Brain microvascular endothelial cell (primary cell): ENCODE measurements at regions not wholly inside any gene's neighbourhood (a gene's known extent, or its start where the extent isn't known, plus 50 kb on each side); places are given as distances from the start of the nearest gene placed in this dataset.
A peak's percentile ranks its signal among the peaks of the same experiment; 100 is the strongest.

Experiments used
- DNase-seq: peaks from one replicate; pipeline ENCODE4 v3.0.0-alpha.2; 2020
- H3K27ac ChIP-seq: fragments of 250-450 bp; sonication (Bioruptor Pico); 2 replicates; pipeline ENCODE4 v1.5.1; 2020; ENCODE audit warnings: mild to moderate bottlenecking, moderate library complexity
- H3K27me3 ChIP-seq: fragments of 250-450 bp; sonication (Bioruptor Pico); replicated peaks from 2 replicates; pipeline ENCODE4 v1.5.1; 2020; ENCODE audit warnings: mild to moderate bottlenecking
- H3K36me3 ChIP-seq: fragments of 250-450 bp; sonication (Bioruptor Pico); replicated peaks from 2 replicates; pipeline ENCODE4 v1.5.1; 2020; ENCODE audit warnings: mild to moderate bottlenecking
- H3K4me3 ChIP-seq: 2 replicates; pipeline ENCODE4 v1.5.1; 2011; ENCODE audit warnings: low read depth, mild to moderate bottlenecking, control low read depth, low read length, moderate library complexity
- CTCF ChIP-seq: IDR thresholded peaks from 2 replicates; pipeline ENCODE4 v1.5.1; 2011; ENCODE audit warnings: low read depth, mild to moderate bottlenecking, moderate library complexity, low read length, control low read depth, inconsistent platforms; ENCODE audit errors: missing control alignments
- in situ Hi-C: cut with HindIII; loops from 2 replicates; pipeline ENCODE4 v1.10.0; 2017; ENCODE audit warnings: low sequenced_read_pairs, low pct_ligation_motif_present

- no peak for DNase-seq
- in situ Hi-C loops = no loop called here
- Histone ChIP-seq H3K27ac (no peak overlapping the region), H3K4me3 (no peak overlapping the region), H3K27me3 (no peaks in the 10 kb centered on the region), H3K36me3 (no peaks in the 10 kb centered on the region)
- TF ChIP-seq CTCF = no peak
These were observed 173.6 kb downstream of the TRIM33 start for GRCh38 chr1:114337417-114337816.

- DNase-seq = no peak
- Histone ChIP-seq H3K4me3 (no peak overlapping the region), H3K36me3 (no peaks in the 10 kb centered on the region), H3K27me3 (peaks cover 6% of the 10 kb centered on the region), H3K27ac (no peak overlapping the region)
- in situ Hi-C loops = no loop called here
- TF ChIP-seq CTCF = no peak
These were observed 174.6 kb downstream of the TRIM33 start for GRCh38 chr1:114336360-114336759.

- Histone ChIP-seq H3K27ac (no peak overlapping the region), H3K27me3 (peaks cover 12% of the 10 kb centered on the region), H3K4me3 (no peak overlapping the region), H3K36me3 (no peaks in the 10 kb centered on the region)
- TF ChIP-seq CTCF = peak; percentile 7
- in situ Hi-C loops = no loop called here
- no peak for DNase-seq
These were observed 175.7 kb downstream of the TRIM33 start for GRCh38 chr1:114335273-114335672.

GRCh38 chr1:114334297-114334696 is 176.7 kb downstream of the TRIM33 start:
- no peak overlapping the region for H3K4me3 ChIP-seq
- H3K36me3 ChIP-seq = no peaks in the 10 kb centered on the region
- peaks cover 13% of the 10 kb centered on the region for H3K27me3 ChIP-seq
- H3K27ac ChIP-seq = no peak overlapping the region
- no peak for TF ChIP-seq CTCF
- DNase-seq = no peak
- in situ Hi-C loops = no loop called here

DNA sequence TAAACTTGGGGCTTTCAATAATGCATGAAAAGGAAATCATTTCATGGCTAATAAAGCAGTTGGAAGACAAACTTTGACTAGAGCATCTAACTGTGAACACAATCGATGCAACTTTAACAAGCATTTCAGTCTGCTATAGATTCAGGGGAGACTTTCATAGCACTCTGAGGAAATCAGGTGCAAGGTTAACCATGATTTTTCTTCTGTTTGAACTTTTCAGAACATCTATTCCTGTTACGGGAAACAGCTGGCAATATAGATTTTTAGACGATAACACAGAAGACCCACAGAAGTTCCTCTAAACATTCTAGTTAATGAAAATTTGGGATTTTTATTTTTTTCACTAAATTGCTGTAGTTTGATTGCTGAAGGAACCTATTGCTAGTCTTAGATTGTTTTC is 177.3 kb downstream of the TRIM33 start:
- H3K27me3 ChIP-seq = peaks cover 13% of the 10 kb centered on the region
- DNase-seq = no peak
- TF ChIP-seq CTCF = no peak
- in situ Hi-C loops = no loop called here
- no peak overlapping the region for H3K4me3 ChIP-seq
- no peak overlapping the region for H3K27ac ChIP-seq
- no peaks in the 10 kb centered on the region for H3K36me3 ChIP-seq

GRCh38 chr1:114331936-114332335 is 178.3 kb upstream of the SYT6 start:
- H3K27ac ChIP-seq = no peak overlapping the region
- in situ Hi-C loops = no loop called here
- H3K27me3 ChIP-seq = peaks cover 13% of the 10 kb centered on the region
- no peak for DNase-seq
- TF ChIP-seq CTCF = no peak
- H3K36me3 ChIP-seq = no peaks in the 10 kb centered on the region
- no peak overlapping the region for H3K4me3 ChIP-seq
